OCI-LY1 (cell line): ENCODE measurements at regions not wholly inside any gene's neighbourhood (a gene's known extent, or its start where the extent isn't known, plus 50 kb on each side); places are given as distances from the start of the nearest gene placed in this dataset.

Experiments
- H2AFZ ChIP-seq: fragments of 200-600 bp; sonication (generic), shearing (Covaris generic); 2 replicates; pipeline ENCODE4 v1.6.0; 2014; ENCODE audit warnings: antibody characterized with exemption, mild to moderate bottlenecking, low read length
- H3F3A ChIP-seq: fragments of 200-600 bp; sonication (generic), shearing (Covaris generic); 2 replicates; pipeline ENCODE4 v1.6.0; 2014; ENCODE audit warnings: mild to moderate bottlenecking, antibody characterized with exemption, low read length, moderate library complexity; ENCODE audit not compliant: insufficient read depth
- H3K27ac ChIP-seq: fragments of 200-600 bp; sonication (generic); 2 replicates; pipeline ENCODE4 v1.5.1; 2014; ENCODE audit warnings: low read length, mixed run types, mild to moderate bottlenecking, low read depth; ENCODE audit not compliant: poor library complexity, severe bottlenecking
- H3K27me3 ChIP-seq: fragments of 200-600 bp; sonication (generic); 2 replicates; pipeline ENCODE4 v1.6.0; 2014; ENCODE audit warnings: antibody characterized with exemption, mild to moderate bottlenecking, low read length, moderate library complexity; ENCODE audit not compliant: insufficient read depth
- H3K36me3 ChIP-seq: fragments of 200-600 bp; sonication (generic); 2 replicates; pipeline ENCODE4 v1.6.1; 2014; ENCODE audit warnings: mild to moderate bottlenecking, antibody characterized with exemption, low read length, moderate library complexity, mixed read lengths; ENCODE audit not compliant: insufficient read depth
- H3K4me1 ChIP-seq: fragments of 200-600 bp; sonication (generic); 2 replicates; pipeline ENCODE4 v1.5.1; 2014; ENCODE audit warnings: mild to moderate bottlenecking, low read length, moderate library complexity; ENCODE audit not compliant: insufficient read depth, severe bottlenecking
- H3K4me2 ChIP-seq: fragments of 200-600 bp; sonication (generic), shearing (Covaris generic); 2 replicates; pipeline ENCODE4 v1.6.1; 2014; ENCODE audit warnings: low read length
- H3K4me3 ChIP-seq: fragments of 200-600 bp; sonication (generic); 2 replicates; pipeline ENCODE4 v1.5.1; 2014; ENCODE audit warnings: low read length, low read depth, mild to moderate bottlenecking, mixed read lengths; ENCODE audit not compliant: poor library complexity, severe bottlenecking
- H3K79me2 ChIP-seq: fragments of 200-600 bp; shearing (Covaris generic); 2 replicates; pipeline ENCODE4 v1.6.1; 2016; ENCODE audit warnings: mixed run types, low read length, mixed read lengths; ENCODE audit not compliant: insufficient read depth
- H3K9ac ChIP-seq: fragments of 200-600 bp; sonication (generic), shearing (Covaris generic); 2 replicates; pipeline ENCODE4 v1.6.1; 2014; ENCODE audit warnings: mild to moderate bottlenecking, low read length, mixed read lengths
- H3K9me2 ChIP-seq: fragments of 200-600 bp; sonication (generic), shearing (Covaris generic); 2 replicates; pipeline ENCODE4 v1.6.1; 2014; ENCODE audit warnings: low read depth, mild to moderate bottlenecking, low read length, mixed read lengths
- H3K9me3 ChIP-seq: fragments of 200-600 bp; shearing (Covaris generic); 2 replicates; pipeline ENCODE4 v1.6.1; 2014; ENCODE audit warnings: low read length, mixed read lengths
- H4K20me1 ChIP-seq: fragments of 200-600 bp; sonication (generic), shearing (Covaris generic); 2 replicates; pipeline ENCODE4 v1.6.0; 2016; ENCODE audit warnings: mild to moderate bottlenecking, low read length; ENCODE audit not compliant: insufficient read depth
- CTCF ChIP-seq: fragments of 200-600 bp; sonication (generic), shearing (Covaris generic); IDR thresholded peaks from 2 replicates; pipeline ENCODE4 v1.5.1; 2017; ENCODE audit warnings: mild to moderate bottlenecking, antibody characterized with exemption, low read length, moderate library complexity, mixed read lengths
- EZH2 ChIP-seq: fragments of 200-600 bp; sonication (generic), shearing (Covaris generic); IDR thresholded peaks from 2 replicates; pipeline ENCODE4 v1.8.0; 2017; ENCODE audit warnings: borderline replicate concordance, mixed run types, mild to moderate bottlenecking, antibody characterized with exemption, low read length, moderate library complexity, mixed read lengths

- Histone ChIP-seq H3K4me3 (no peak overlapping the region), H3K27me3 (no peaks in the 10 kb centered on the region), H3K36me3 (no peaks in the 10 kb centered on the region; the same call in 1 of the 2 replicates), H2AFZ (no peak overlapping the region), H3K9me3 (no peaks in the 10 kb centered on the region; the same call in 1 of the 2 replicates), H3K9me2 (no peaks in the 10 kb centered on the region), H3K4me1 (no peaks in the 10 kb centered on the region), H3K27ac (no peak overlapping the region), H4K20me1 (no peaks in the 10 kb centered on the region), H3F3A (no peaks in the 10 kb centered on the region), H3K9ac (no peak overlapping the region), H3K4me2 (no peak overlapping the region), H3K79me2 (no peaks in the 10 kb centered on the region)
- no peak for TF ChIP-seq CTCF
- no peak for TF ChIP-seq EZH2
These were observed 312.3 kb upstream of the ID2 start for GRCh38 chr2:8369522-8369921.

GRCh38 chr2:8370258-8370802 lies 311.5 kb upstream of the ID2 start:
- no peaks in the 10 kb centered on the region for H3K4me1 ChIP-seq

GRCh38 chr2:8371653-8372052 lies 310.2 kb upstream of the ID2 start:
- H3K4me1 ChIP-seq = no peaks in the 10 kb centered on the region
- H4K20me1 ChIP-seq = no peaks in the 10 kb centered on the region
- H3K27me3 ChIP-seq = no peaks in the 10 kb centered on the region
- no peak overlapping the region for H2AFZ ChIP-seq
- no peak overlapping the region for H3K4me2 ChIP-seq
- no peak overlapping the region for H3K27ac ChIP-seq
- no peak for TF ChIP-seq EZH2
- TF ChIP-seq CTCF = no peak
- no peak overlapping the region for H3K4me3 ChIP-seq
- no peaks in the 10 kb centered on the region for H3F3A ChIP-seq
- H3K79me2 ChIP-seq = no peaks in the 10 kb centered on the region
- no peaks in the 10 kb centered on the region for H3K36me3 ChIP-seq
- H3K9me2 ChIP-seq = no peaks in the 10 kb centered on the region
- H3K9ac ChIP-seq = no peak overlapping the region
- no peaks in the 10 kb centered on the region; the same call in 1 of the 2 replicates for H3K9me3 ChIP-seq

More at GRCh38 chr2:8370258-8370802, 311.5 kb upstream of the ID2 start:
- Histone ChIP-seq H3F3A (no peaks in the 10 kb centered on the region), H4K20me1 (no peaks in the 10 kb centered on the region), H3K9me2 (no peaks in the 10 kb centered on the region), H3K4me3 (no peak overlapping the region), H3K9ac (no peak overlapping the region), H3K27me3 (no peaks in the 10 kb centered on the region), H3K9me3 (no peaks in the 10 kb centered on the region; the same call in 1 of the 2 replicates), H2AFZ (no peak overlapping the region), H3K27ac (no peak overlapping the region), H3K36me3 (no peaks in the 10 kb centered on the region; the same call in 1 of the 2 replicates), H3K4me2 (no peak overlapping the region), H3K79me2 (no peaks in the 10 kb centered on the region)
- TF ChIP-seq CTCF (no peak), EZH2 (no peak)
